Kasumi-1 (cell line): ENCODE measurements at regions not wholly inside any gene's neighbourhood (a gene's known extent, or its start where the extent isn't known, plus 50 kb on each side); places are given as distances from the start of the nearest gene placed in this dataset.

Source experiments
- DNase-seq, 2 experiments: peaks; one replicate each; lab custom pipeline; 2025; lab: John Stamatoyannopoulos, UW

- no peak for DNase-seq
Measured at GRCh38 chr18:32544088-32544487, 73.4 kb upstream of the GAREM1 start.

- DNase-seq, result no peak
Measured at GRCh38 chr18:32542221-32542798, 71.6 kb upstream of the GAREM1 start.

GRCh38 chr18:32530947-32531651 is 60.4 kb upstream of the GAREM1 start:
- peak; percentile 26 to 52 for DNase-seq

DNA sequence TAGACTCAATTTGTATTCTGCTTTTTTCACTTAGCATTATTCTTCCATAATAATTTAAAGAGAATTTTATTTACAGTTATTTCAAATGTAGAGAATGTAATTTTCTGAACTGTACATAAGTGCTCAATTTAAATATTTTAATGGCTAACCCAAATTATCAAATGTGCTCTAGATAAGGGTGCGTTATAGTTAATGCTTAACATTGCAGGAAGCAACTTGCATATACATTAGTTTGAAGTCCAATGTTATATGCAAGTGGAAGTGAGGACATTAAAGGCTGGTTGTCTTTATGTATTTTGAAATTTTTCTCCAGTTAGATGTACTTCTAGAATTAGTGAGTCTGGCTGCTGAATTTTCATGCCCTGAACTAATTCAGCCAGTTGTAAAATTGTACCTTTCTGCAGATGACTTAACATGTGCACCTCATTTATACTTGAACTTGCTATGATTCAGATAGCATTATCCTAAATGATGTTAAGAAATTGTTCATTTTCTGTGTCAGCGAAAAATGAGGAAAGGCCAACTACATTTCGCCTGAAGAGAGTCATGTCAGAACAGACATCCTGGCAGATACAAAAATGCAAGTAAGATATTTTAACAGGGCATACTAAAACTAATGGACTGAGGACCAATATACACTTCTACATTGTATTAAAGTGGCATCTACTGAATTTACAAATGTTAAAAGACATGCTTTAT is 59.2 kb upstream of the GAREM1 start:
- DNase-seq, result no peak

DNA sequence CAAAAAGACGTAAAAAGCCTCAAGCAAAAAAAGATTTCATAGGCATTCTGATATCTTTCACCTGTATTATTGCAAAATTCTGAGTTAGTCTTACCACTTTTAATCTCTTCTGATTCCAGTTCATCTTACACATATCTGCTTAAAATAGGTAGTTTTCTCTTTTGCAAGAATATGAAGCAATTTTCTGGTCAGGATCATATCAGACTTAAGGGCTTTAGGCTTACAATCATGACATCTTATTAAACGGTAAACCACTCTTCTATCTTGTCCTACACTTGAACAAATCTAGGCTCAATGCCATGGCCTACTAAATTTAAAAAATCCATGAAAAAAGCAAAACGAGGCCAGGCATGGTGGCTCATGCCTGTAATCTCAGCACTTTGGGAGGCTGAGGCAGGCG is 50.1 kb upstream of the GAREM1 start:
- DNase-seq, result no peak
